Urothelium cell line (cell line): ENCODE measurements at regions not wholly inside any gene's neighbourhood (a gene's known extent, or its start where the extent isn't known, plus 50 kb on each side); places are given as distances from the start of the nearest gene placed in this dataset.
"Not testable (repeated sequence)": the region's sequence is repeated elsewhere in the genome, so short reads cannot be mapped to it uniquely, and the experiment has no call there.

Experiments used
- DNase-seq: peaks from one replicate; pipeline ENCODE4 v3.0.0; 2011; ENCODE audit warnings: low spot score, mixed read lengths
- FAIRE-seq: peaks from 2 replicates; lab custom pipeline; 2011; peaks lifted over from hg19 to GRCh38; lab: Jason Lieb, UNC

DNA sequence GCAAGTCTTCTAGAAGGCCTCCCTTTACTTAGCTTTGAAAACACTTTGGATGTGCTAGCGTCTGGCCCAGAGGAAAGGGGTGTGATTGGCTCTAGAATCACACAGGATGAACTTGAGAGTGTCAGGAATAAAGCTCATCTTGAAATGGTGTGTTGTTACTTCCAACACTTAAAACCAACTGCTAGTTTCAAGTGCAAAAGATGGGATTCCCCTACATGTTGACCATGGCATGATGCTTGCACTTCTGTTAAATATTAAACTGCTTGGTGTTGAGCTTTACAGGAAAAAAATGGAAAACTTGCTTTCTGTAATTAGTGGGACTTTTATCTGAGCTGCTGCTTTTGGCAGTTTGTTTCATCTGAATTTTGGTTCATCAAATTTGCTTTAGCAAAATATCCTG, 261.1 kb downstream of the MED10 start:
- DNase-seq (no peak), FAIRE-seq (no peak)

DNA sequence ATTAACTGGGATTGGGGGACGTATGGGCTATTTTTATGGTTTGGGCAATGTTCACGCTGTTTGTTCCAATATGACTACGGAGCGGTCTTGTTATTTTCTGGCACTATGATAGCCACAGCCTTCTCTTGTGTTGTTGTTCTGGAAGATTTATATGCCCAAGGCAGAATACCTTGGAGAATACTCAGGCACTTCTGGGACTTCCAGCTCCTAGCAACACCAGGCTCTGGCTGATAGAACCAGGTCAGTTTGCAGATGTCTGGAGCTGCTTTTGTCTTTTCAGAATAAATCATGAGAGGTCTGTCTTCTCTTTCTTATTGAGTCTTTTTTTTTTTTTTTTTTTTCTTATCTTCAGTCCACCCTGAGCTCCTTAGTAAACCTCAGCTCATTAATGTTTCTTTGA, 262.5 kb downstream of the MED10 start:
- DNase-seq (no peak), FAIRE-seq (no peak)

DNA sequence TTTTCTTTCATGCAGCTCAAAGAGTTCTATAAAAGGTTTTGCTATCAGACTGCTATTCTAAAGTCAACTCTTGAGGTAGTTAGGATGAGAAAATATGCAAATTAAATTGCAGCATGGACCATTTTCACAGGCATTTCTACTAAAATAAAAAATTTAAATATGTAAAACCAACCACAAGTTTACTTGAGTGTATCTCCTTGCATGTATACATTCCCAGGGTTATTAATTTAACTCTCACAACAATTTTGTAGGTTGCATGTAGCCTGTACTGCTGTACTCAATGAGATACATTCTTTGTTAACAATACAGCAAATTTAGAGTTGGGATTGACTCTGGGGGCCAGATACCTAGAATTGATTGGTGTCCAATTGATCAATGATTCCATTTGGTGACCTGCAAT, 265.8 kb downstream of the MED10 start:
- FAIRE-seq (no peak), DNase-seq (no peak)

DNA sequence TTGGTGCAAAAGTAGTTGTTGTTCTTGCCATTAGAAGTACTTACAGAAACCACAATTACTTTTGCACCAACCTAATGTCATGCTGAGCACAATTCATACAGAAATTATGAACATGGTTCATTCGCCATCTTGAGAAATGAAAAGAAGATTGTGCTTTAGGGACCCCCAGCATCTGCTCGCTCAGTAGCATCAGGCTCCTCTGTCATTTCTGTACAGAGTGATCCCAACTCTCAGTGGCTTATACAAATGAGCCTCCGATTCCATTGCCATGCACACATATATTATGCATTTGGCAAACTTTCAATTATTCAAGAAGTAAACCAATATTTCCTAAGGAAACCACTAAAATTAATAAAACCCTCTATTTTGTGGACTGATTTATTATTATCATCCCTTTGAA, 266.2 kb downstream of the MED10 start:
- DNase-seq (no peak), FAIRE-seq (no peak)

DNA sequence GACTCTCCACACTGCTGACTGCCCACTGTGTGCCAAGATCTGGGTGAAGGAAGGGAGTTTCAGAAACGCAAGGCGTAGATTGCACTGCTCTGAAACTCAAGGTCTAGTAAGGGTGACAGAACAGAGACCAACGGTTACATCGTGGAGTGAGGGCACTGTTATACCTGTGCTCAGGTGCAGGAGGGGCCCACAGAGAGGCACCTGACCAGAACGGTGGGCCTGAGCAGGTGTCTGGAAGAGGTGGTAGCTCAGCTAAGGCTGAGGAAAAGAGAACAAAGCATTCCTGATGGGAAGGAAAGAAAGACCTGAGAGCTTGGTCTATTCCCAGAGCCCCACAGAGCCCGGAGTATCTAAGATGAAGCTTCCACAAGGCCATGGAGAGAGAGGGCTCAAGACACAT, 267.2 kb downstream of the MED10 start:
- DNase-seq (no peak), FAIRE-seq (no peak)

DNA sequence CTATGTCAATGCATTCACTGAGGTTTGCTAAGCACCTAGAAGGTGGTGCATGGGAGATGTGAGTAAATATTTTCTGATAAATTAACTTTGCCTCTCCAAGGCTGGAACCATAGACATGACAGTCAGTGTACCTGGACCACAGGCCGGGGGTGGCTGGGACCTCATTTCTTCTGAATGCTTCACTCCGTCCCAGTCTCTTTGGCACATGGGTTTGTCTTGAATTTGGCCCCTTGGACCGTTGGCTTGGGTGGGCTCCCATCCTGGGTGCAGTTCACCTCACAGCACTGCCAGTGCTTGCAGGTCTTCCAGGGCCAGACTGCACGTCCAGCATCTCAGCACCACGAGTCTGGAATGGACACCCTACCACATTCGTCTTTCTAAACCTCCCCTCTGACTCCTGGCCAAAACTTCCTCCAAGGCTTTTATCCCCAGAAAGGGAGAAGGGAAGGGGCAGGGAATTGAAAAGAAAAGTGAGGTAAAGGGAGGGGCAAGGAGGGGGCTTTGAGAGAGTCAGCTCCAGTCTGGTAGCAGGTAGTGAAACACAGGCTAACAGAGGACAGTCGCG, 267.8 kb downstream of the MED10 start:
- FAIRE-seq (no peak), DNase-seq (no peak)

DNA sequence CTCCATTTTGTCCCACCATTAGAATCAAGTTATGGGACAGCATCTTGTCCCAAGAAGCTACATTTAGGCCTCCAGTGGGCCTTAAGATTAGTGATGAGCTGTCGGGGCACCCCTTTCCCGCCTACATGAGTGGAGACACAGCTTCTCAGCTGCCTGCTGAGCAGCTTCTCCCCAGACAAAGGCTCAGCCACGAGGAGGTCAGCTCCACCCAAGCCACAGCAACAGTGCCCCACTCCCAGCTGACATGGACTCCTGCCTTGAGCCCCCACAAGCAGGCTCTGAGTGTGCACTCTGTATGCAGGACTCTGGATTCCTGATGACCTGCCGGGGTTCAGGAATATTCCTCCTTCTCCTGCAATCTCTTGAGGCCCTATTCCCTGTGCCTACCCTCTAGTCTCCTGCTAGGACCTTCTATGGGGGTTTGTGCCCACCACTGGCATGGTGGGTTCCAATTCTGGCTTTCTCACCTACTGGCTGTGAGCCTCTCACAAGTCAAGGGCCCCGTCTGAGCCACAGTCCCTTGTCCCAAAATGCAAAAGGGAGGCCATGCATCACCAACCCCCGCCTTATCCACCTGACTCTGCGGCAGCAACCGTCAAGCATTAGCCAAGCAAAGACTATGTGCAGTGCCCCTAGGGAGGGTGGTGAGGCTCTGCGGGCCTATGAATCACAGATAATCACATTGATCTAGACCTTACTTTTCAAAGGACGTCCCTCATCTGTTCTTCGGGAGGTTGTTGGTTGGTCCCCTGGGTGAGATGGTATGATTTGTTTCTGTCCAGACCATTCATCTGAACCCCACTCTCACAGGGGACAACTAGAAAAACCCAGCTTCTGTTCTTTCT, 269.1 kb downstream of the MED10 start:
- FAIRE-seq (no peak), DNase-seq (no peak)

DNA sequence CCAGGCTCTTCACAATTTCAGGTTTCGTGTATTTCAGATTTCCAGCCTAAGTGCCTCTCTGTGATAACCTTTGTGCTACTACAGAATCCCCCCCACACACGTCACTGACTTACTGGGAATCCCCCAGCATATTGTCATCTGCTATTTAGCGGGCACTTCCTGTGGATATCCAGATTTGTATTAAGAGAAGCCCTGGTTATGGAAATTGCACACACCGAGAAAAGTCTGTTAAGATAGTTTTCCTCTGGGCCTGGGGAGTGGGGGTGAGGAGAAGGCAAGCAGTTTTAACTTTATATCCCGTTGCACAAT, 269.9 kb downstream of the MED10 start:
- no peak for DNase-seq
- FAIRE-seq = no peak

DNA sequence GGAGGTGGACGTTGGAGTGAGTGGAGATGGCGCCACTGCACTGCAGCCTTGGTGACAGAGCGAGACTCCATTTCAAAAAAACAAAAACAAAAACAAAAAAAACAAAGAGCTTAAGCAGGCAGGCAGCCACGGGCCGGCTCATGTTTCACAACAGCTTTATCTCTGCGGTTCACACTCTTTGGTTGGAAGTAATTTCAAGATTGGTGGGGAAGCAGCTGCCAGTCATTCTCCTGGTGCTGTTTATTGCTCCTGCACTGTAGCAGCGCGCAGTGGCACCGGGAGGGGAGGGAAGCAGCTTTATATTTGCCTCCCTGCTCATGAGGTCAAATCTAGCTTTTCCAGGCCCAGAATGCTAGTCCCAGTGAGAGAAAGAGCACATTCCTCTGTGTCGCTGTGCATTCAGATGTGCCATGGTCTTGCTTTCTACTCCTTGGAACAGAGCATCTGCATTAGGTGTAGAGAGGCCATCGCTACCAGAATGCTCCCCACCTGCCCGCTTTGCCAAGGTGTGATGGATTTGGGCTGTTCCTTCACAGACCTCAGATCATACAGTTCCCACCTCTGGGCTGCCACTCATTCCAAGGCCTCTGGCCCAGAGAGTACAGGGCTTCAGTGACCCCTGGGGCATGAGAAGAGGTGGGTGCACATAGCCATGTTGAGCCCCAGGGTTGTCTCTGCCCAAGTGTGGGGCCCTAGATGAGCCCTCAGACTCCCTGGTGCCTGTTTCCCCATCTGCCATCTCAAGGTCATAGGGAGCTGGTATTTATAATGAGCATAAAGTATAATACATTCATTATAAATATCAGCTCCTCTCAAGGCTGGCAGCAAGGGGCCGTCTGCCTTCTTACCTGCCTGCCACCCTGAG, 270.4 kb downstream of the MED10 start:
- no peak for FAIRE-seq

DNA sequence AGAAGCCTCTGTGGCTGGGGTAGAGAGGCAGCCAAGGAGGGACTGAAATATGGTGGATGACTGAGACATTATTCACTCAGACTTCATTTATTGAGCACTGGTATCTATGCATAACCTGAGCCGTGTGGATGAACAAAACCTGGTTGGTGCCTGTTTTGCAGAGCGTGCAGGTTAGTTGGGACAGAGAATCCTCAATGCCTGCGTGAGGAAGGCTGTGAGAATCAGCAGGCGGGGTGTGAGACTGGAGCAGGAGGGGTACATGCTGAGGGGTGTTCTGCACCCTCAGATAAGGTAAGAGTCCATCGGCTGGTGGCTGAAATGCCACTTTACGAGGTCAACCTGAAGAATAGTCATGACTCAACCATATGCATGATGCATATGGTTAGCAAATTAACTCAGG, 271.6 kb downstream of the MED10 start:
- FAIRE-seq = peak; percentile 20
- no peak for DNase-seq

More for the DNA sequence above, 270.4 kb downstream of the MED10 start:
- no peak for DNase-seq

DNA sequence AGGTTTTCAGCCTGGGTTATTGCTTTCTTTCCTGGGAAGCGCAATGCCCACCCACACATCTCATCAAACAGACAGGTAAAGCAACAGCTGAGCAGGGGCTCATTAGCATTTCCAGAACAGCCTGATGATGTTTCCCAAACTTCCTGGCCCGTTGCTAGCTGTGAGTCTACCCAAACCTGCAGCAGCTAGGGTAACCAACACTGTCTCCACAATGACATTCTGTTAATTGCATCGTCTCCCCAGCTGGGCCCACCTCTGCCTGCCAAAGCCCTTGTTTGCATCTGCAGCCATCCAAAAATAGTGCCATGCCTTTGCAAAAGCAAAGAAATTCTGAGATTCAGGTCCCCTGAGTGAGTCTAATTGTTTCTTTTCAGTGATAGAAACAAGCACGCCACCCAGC, 273.0 kb downstream of the MED10 start:
- DNase-seq (no peak), FAIRE-seq (no peak)

DNA sequence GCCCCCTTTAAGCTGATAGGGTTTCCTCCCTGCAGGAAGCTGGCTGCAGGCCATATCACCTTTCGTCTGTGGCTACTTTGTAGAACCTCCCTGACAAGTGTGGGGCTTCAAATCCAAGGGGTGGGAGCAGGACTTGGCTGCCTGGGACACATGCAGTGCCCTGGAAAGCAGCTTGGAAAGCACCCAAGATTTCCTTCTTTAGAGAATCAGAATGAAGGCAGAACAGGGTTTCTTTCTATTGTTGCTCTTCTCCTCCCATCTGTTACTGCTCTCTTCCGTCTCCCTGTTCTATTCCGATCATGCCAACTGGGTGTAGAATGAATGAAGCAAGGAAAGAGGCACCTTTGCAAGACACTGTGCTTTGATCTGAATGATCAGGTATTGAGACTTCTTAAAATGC, 282.2 kb downstream of the MED10 start:
- FAIRE-seq (no peak), DNase-seq (no peak)

DNA sequence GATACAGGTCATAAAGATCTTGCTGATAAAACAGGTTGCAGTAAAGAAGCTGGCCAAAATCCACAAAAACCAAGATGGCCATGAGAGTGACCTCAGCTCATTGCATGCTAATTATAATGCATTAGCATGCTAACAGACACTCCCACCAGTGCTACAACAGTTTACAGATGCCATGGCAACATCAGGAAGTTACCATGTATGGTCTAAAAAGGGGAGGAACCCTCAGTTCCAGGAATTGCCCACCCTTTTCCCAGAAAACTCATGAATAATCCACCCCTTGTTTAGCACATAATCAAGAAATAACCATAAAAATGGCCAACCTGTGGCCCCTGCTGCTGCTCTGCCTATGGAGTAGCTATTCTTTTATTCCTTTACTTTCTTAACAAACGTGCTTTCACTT, 284.2 kb downstream of the MED10 start:
- FAIRE-seq, DNase-seq: not testable (repeated sequence)

DNA sequence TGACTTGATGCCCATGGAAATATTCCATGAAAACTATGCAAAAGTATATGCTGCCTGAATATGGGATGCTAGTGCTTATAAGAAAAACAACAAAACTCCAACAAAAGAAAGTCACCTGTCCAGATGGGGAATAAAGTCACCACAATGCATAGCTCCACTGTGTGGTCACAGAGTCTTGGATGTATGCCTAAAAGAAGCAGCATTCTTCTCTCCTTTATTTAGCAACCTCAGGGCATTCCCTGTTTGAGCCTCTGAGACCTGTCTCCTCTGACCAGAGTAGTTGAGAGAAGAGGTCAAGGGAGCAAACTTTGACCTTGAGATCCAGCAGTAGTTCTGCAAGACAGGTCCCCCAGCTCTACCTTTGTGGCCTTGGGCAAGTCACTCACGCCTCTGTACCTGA, 287.5 kb downstream of the MED10 start:
- FAIRE-seq (no peak), DNase-seq (no peak)

DNA sequence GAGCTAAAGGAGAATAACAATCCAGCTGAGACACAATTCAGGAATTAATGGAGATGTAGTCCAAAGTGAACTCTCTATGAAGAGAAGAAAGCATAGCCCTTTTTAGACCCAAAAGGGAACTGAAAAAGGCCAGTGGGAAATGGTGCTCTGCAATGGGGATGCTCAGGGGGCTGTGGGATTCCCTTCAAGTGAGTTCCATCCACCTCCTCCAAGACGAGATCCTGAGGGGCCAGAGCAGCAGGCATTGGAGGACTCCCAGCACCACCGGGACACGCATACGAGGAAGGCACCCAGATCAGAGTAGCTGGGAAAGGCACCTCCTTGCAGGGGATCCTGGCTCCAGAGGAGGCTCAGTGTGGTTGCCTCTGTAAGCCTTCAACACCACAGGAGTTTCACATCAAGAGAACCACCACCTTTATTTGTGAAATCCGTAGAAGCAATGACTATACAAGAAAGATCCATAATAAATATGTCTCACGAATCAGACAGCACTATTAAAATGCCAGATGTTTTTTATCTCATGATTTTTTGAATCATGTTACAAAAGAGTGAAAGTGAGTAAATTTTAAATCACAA, 288.2 kb downstream of the MED10 start:
- DNase-seq (no peak), FAIRE-seq (no peak)

DNA sequence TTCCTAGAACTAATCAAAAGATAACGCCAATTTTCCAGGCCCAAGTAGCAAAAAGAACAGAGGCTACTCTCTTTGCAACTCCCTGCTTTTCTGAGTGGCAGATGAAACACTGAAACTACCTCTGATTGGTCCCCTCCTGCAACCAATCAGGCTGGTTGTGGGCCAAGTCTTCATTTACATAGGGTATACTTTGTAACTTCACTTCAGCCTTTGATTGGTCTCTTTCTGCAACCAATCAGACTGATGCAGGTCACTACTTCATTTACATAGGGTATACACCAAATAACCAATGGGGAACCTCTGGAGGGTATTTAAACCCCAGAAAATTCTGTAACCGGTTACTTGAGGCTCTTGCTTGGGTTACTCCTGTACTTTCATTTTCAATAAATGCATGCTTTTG, 289.6 kb downstream of the MED10 start:
- FAIRE-seq (no peak), DNase-seq (no peak)

DNA sequence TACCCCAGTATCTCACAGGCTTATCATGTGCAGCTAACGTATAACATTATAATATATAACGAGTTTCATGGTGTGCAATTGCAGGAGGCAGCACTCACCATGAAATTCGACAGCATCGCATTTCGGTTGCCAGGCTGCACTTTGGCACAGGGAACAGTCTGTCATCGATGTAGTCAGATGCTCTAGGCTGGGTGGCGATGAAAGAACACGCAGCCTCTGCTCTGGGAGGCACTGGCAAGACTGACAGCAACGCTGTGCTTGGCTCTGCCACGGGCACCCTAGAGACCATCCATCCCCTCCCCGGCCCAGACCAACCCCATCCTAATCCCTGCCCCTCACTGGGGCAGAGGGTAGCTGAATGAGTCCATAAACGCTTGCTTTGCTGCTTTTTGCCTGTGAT, 290.8 kb downstream of the MED10 start:
- FAIRE-seq = no peak

DNA sequence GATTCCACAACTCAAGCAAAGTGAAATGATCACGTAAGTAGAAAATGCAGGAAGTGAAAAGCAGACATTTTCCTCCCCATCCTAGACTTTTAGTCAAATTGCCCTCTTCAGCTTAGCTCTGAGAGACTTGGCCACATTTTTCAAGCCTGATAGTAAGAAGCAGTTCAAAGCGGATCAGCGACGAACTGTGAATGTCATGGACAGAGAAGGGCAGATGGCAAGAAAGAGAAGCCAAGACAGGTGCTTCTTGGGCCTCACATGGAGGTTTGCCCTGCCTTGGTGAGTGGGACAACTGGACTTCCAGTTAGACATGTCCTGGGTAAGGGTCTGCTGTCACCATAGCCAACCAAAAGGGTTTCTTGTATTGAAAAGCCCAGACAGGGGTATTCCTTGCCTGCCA, 291.5 kb downstream of the MED10 start:
- DNase-seq (no peak), FAIRE-seq (no peak)

More for the DNA sequence above, 290.8 kb downstream of the MED10 start:
- no peak for DNase-seq

DNA sequence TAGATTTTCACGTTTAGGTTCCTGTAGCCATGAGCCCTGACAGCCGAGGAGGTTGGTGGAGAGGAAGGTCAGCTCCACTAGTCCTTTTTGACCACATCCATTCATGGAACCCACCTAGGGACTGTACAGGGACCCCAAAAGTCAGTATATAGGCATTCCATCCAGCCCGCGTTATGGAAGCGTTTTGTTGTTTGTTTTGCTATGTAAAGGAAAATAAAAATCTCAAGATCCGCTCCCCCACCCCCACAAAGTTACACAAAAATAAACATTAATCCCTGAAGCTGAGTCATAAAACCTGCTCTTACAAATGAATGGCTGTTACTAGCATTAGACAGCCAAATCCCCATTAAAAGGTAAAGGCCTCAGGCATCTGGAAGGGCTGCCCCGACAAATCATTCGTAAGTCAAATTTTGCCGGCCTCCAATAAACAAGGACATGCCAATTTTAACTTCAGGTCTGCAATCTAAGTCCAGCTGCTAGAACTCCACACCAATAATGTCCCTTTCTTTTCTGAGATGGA, 292.9 kb downstream of the MED10 start:
- FAIRE-seq (no peak), DNase-seq (no peak)

DNA sequence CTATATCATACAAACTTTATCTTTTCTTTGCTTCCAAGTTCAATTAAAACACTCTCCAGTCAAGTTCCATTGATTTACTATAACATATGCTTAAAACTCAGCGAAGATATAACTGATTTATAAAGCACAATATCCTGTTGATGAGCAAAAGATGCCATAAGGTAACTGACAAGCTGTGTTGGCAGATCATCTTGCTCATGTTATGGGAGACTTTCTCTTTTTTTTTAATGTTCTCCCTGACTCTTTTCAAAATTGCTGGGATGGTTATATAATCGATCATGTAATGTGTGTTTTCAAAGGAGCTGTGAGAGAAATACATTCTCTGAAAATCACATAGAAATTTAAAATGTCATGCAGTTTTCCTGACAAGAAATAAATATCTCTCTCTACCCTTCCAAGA, 293.5 kb downstream of the MED10 start:
- DNase-seq (no peak), FAIRE-seq (no peak)

DNA sequence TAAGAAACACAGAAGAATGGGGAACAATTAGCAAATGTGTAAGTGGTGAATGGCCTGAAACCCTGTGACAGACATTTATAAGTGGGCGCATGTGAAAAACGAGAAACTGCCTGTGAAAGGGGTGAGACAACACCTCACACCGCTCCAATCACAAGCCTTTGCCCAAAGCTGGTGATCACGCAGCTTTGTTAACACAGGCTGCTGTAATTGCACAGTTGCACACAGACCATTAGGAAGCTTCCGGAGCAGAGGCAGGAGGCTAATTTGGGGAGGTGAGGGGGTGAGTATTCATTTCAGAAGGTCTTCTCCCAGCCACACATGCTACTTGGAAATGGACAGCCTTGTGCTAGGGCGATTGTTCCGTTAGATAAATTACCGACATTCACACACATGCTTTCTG, 294.0 kb downstream of the MED10 start:
- FAIRE-seq (no peak), DNase-seq (no peak)
